Fibroblast of pulmonary artery (primary cell): ENCODE measurements at regions not wholly inside any gene's neighbourhood (a gene's known extent, or its start where the extent isn't known, plus 50 kb on each side); places are given as distances from the start of the nearest gene placed in this dataset.

Experiments
- DNase-seq: peaks from one replicate; pipeline ENCODE4 v3.0.0-alpha.2; 2010; ENCODE audit warnings: low read depth
- H3K4me3 ChIP-seq: replicated peaks from 2 replicates; pipeline ENCODE4 v1.5.1; 2011; ENCODE audit warnings: low read depth, mild to moderate bottlenecking, control low read depth, low read length, moderate library complexity
- TF ChIP-seq, protein P1 (sequence below): IDR thresholded peaks from 2 replicates; pipeline ENCODE4 v1.5.1; 2011; ENCODE audit warnings: mild to moderate bottlenecking, control low read depth, low read length, inconsistent platforms; ENCODE audit errors: missing control alignments

DNA sequence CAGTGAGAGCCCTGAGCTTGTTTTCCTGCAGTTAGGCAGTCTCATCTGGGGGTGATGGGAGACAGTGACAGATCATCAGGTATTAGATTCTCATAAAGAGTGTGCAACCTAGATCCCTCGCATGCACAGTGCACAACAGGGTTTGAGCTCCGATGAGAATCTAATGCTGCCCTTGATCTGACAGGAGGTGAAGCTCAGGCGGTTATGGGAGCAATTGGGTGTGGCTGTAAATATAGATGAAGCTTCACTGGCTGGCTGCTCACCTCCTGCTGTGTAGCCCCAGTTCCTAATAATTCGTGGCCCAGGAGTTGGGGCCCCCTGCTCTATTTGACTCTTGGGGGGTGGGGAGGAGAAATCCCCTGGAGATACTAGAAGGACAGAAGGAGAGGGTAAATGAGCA is 309.4 kb upstream of the STT3B start:
- no peak overlapping the region for H3K4me3 ChIP-seq
- TF ChIP-seq, protein P1, sequence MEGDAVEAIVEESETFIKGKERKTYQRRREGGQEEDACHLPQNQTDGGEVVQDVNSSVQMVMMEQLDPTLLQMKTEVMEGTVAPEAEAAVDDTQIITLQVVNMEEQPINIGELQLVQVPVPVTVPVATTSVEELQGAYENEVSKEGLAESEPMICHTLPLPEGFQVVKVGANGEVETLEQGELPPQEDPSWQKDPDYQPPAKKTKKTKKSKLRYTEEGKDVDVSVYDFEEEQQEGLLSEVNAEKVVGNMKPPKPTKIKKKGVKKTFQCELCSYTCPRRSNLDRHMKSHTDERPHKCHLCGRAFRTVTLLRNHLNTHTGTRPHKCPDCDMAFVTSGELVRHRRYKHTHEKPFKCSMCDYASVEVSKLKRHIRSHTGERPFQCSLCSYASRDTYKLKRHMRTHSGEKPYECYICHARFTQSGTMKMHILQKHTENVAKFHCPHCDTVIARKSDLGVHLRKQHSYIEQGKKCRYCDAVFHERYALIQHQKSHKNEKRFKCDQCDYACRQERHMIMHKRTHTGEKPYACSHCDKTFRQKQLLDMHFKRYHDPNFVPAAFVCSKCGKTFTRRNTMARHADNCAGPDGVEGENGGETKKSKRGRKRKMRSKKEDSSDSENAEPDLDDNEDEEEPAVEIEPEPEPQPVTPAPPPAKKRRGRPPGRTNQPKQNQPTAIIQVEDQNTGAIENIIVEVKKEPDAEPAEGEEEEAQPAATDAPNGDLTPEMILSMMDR: no peak
- DNase-seq: no peak

DNA sequence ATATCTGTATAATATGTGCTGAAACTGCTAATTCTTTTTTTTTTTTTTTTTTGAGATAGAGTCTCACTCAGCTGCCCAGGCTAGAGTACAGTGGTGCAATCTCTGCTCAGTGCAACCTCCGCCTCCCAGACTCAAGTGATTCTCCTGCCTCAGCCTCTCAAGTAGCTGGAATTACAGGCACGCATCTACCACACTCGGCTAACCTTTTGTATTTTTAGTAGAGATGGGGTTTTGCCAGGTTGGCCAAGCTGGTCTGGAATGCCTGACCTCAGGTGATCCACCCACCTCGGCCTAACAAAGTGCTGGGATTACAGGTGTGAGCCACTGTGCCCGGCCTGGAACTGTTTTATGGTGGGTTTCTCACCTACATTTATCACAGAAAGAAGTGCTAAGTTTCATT is 307.8 kb upstream of the STT3B start:
- no peak for DNase-seq
- no peak overlapping the region for H3K4me3 ChIP-seq
- TF ChIP-seq, protein P1: no peak

DNA sequence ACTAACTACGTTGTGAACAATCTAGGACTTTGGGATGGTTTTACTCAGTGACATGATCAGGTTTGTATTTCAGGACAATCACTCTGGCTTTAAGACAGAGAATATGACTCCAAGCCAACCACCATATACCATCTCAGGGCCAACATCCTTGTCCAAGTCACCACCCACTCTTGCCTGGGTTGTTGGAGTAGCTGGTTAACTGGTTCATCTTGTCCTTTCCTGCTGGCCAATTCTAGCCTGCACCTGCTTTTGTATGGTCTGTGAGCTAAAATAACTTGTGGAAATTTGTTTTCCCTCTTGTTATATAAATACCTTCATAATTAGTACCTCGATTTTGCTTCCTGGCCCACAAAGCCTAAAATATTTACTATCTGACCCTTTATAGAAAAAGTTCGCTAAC is 306.8 kb upstream of the STT3B start:
- H3K4me3 ChIP-seq: no peak overlapping the region
- TF ChIP-seq, protein P1: no peak

DNA sequence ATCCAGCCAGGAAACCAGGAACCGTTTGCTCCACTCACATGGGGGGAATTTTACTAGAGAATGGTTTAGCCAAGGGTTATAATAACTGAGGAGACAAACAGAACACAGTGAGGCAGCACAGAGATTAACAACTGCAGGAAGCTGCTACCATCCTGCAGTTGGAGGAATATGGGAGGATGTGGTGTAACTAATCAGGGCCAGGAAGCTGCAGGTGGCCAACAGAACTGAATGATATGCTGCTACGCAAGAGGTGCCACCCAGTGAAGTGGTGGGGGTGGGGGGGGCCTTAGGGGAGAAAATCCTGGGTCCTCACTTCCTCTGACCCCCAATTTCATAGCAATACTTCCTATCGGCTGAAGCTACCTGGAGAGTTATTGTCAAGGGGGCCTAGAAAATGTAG is 306.4 kb upstream of the STT3B start:
- TF ChIP-seq, protein P1: no peak
- no peak overlapping the region for H3K4me3 ChIP-seq
- DNase-seq: no peak

More for the DNA sequence above, 306.8 kb upstream of the STT3B start:
- DNase-seq: no peak

DNA sequence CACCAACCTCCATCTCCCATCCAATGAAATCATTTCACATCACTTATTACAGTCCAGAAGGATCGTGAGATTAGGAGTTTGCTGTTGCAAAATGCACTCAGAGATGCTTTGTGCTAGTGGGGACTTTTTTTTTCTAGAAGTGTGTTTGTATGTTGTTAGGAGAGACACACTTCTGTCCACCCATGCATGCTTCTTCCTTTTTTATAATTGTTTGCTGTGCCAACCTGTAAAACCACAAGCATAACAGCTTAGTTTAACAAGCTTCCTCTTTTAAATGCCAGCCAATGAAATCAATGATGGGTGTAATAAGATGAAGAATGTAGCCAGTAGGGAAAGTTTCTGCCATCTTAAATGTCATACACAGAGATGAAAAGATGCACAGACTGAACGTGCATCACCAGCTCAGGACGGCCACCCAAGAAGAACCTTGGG is 305.6 kb upstream of the STT3B start:
- DNase-seq: no peak
- H3K4me3 ChIP-seq: no peak overlapping the region
- TF ChIP-seq, protein P1: no peak

DNA sequence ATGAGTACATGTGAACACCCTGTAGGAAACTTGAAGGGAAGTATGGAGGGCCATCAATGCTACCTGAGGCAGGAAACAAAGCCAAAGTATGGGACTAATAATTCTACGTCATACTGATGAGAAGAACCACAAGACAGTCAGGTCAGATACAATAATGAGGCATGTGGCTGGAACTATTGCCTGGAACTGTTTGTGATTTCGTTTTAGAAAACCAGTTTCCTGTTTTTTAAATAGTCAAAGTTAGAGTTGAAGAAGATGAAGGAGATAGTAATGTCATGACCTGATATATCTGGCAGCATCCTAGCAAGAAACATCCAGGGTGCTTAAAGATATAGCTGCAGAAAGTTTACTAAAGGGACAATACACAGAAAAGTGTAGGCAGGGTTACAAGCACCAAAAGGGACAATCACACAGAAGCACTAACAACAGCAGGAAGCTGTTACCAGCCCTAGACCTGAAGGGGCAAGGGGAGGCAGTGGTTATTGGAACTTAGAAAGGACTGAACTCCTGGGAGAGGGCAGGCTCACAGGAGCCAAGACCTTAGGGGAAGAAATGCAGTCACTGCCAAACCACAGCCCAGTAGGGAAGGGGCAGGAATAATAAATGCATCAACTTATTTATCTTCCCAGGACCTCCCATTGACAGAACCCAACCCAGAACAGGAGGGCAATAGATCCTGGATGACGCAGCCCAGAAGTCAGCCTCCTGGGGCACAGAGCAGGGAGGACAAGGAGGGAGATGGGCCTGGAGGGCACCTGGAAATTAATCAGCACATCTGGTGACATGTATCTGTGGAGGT is 302.1 kb upstream of the STT3B start:
- TF ChIP-seq, protein P1: no peak
- DNase-seq: no peak
- H3K4me3 ChIP-seq: no peak overlapping the region
